Putamen (tissue), 1 donor: ENCODE measurements at regions not wholly inside any gene's neighbourhood (a gene's known extent, or its start where the extent isn't known, plus 50 kb on each side); places are given as distances from the start of the nearest gene placed in this dataset.

ENCODE experiments used
- DNase-seq: peaks from one replicate; pipeline ENCODE4 v3.0.0-alpha.2; 2016; ENCODE audit warnings: low spot score

GRCh38 chr1:227370533-227371254 is 52.4 kb upstream of the CDC42BPA start:
- no peak for DNase-seq

- no peak for DNase-seq
Observed at GRCh38 chr1:227369102-227369760, 50.9 kb upstream of the CDC42BPA start.
